Caco-2 (cell line): ENCODE measurements at regions not wholly inside any gene's neighbourhood (a gene's known extent, or its start where the extent isn't known, plus 50 kb on each side); places are given as distances from the start of the nearest gene placed in this dataset.

Source experiments
- BruUV-seq: library from RNA; stranded (reverse); fragments of 400-500 nt; replicated peaks from 2 replicates; lab custom pipeline; 2021; lab: Mats Ljungman, UMichigan
- CTCF ChIA-PET: fragments of 300-600 bp; sonication (Branson Sonifier 250); formaldehyde crosslinking; loops from one replicate; lab custom pipeline; 2022; ENCODE audit warnings: antibody characterized with exemption; lab: Charles Lee
- POLR2A ChIA-PET: fragments of 300-600 bp; sonication (Branson Sonifier 250); formaldehyde crosslinking; loops from one replicate; lab custom pipeline; 2022; ENCODE audit warnings: antibody characterized with exemption; lab: Charles Lee
- DNase-seq, 2 experiments: peaks; one replicate each; pipeline versions ENCODE4 v3.0.0 to v3.0.0-alpha.2; 2020 to 2022
- H3K27me3 ChIP-seq: replicated peaks from 2 replicates; pipeline ENCODE4 v1.6.0; 2011; ENCODE audit warnings: low read length; ENCODE audit not compliant: control insufficient read depth, insufficient read depth
- H3K36me3 ChIP-seq: 2 replicates; pipeline ENCODE4 v1.5.1; 2011; ENCODE audit warnings: low read length; ENCODE audit not compliant: control insufficient read depth, insufficient read depth
- H3K4me1 ChIP-seq: fragments of 250-450 bp; sonication (Bioruptor Pico); 2 replicates; pipeline ENCODE4 v1.5.1; 2020; ENCODE audit warnings: mild to moderate bottlenecking
- H3K4me3 ChIP-seq: 2 replicates; pipeline ENCODE4 v1.5.1; 2011; ENCODE audit warnings: low read depth, mild to moderate bottlenecking, control low read depth, low read length
- H3K9me3 ChIP-seq: fragments of 250-450 bp; sonication (Bioruptor Pico); 2 replicates; pipeline ENCODE4 v1.5.1; 2020; ENCODE audit warnings: mild to moderate bottlenecking, moderate library complexity
- H3K27ac Mint-ChIP-seq: one replicate; pipeline ENCODE4 v1.8.0; 2022; ENCODE audit warnings: mixed read lengths; ENCODE audit not compliant: unreplicated experiment
- H3K27me3 Mint-ChIP-seq: one replicate; pipeline ENCODE4 v1.8.0; 2022; ENCODE audit warnings: mixed read lengths; ENCODE audit not compliant: insufficient read depth, unreplicated experiment
- H3K36me3 Mint-ChIP-seq: one replicate; pipeline ENCODE4 v1.8.0; 2022; ENCODE audit warnings: mild to moderate bottlenecking, mixed read lengths; ENCODE audit not compliant: insufficient read depth, unreplicated experiment
- H3K4me1 Mint-ChIP-seq: one replicate; pipeline ENCODE4 v1.8.0; 2022; ENCODE audit warnings: low read depth, mixed read lengths; ENCODE audit not compliant: unreplicated experiment
- H3K4me3 Mint-ChIP-seq: one replicate; pipeline ENCODE4 v1.8.0; 2022; ENCODE audit warnings: mild to moderate bottlenecking, moderate library complexity, mixed read lengths; ENCODE audit not compliant: unreplicated experiment
- H3K9me3 Mint-ChIP-seq: one replicate; pipeline ENCODE4 v1.8.0; 2022; ENCODE audit warnings: mixed read lengths; ENCODE audit not compliant: unreplicated experiment
- CTCF ChIP-seq, 2 experiments: fragments of 200-600 bp in 1 of 2; IDR thresholded peaks; 1 replicate in 1 of 2; 2 replicates in 1 of 2; pipeline versions ENCODE4 v1.5.1 to v1.8.0; 2011 to 2022; ENCODE audit warnings: antibody characterized with exemption in 1 of 2, control low read depth in 1 of 2, inconsistent platforms in 1 of 2, low read depth in 1 of 2, low read length in 1 of 2, mild to moderate bottlenecking in 1 of 2, moderate library complexity in 1 of 2; ENCODE audit not compliant: insufficient read depth in 1 of 2, severe bottlenecking in 1 of 2, unreplicated experiment in 1 of 2
- intact Hi-C: fragments of 100-400 bp; cut with micrococcal nuclease; formaldehyde crosslinking; loops from one replicate; pipeline ENCODE4 v1.10.0; 2022; ENCODE audit not compliant: unreplicated experiment

GRCh38 chr7:93704217-93704616 is 129.7 kb upstream of the CALCR start:
- Histone ChIP-seq H3K27me3 (no peaks in the 10 kb centered on the region), H3K4me1 (no peaks in the 10 kb centered on the region), H3K9me3 (no peaks in the 10 kb centered on the region), H3K4me3 (no peak overlapping the region), H3K36me3 (no peaks in the 10 kb centered on the region)
- intact Hi-C loops, result no loop called here
- no peak for DNase-seq
- no peak overlapping the region for H3K27ac Mint-ChIP-seq
- H3K4me1 Mint-ChIP-seq, result no peaks in the 10 kb centered on the region
- H3K4me3 Mint-ChIP-seq, result no peak overlapping the region
- no peak for TF ChIP-seq CTCF (IDR thresholded peaks at IDR 0.05; ENCODE audit: insufficient read depth in 1 of 2, low read depth in 1 of 2, low read length in 1 of 2, severe bottlenecking in 1 of 2, unreplicated experiment in 1 of 2)
- H3K27me3 Mint-ChIP-seq, result no peaks in the 10 kb centered on the region
- ChIA-PET CTCF (no interaction called here), POLR2A (no interaction called here)
- BruUV-seq, result no TSS peak
- H3K36me3 Mint-ChIP-seq, result no peaks in the 10 kb centered on the region
- no peaks in the 10 kb centered on the region for H3K9me3 Mint-ChIP-seq

GRCh38 chr7:93697901-93698300 is 123.4 kb upstream of the CALCR start:
- no peak overlapping the region for H3K27ac Mint-ChIP-seq
- no peaks in the 10 kb centered on the region for H3K9me3 Mint-ChIP-seq
- ChIA-PET POLR2A (no interaction called here), CTCF (interaction anchor here (1.1 kb wide), 1 partner anchor 18 kb away, joined by 3 read pairs; no protein-coding TSS in a partner anchor)
- H3K36me3 Mint-ChIP-seq, result no peaks in the 10 kb centered on the region
- no peak for TF ChIP-seq CTCF (IDR thresholded peaks at IDR 0.05; ENCODE audit: insufficient read depth in 1 of 2, low read depth in 1 of 2, low read length in 1 of 2, severe bottlenecking in 1 of 2, unreplicated experiment in 1 of 2)
- no peak overlapping the region for H3K4me3 Mint-ChIP-seq
- H3K27me3 Mint-ChIP-seq, result no peaks in the 10 kb centered on the region
- H3K27me3 ChIP-seq, result no peaks in the 10 kb centered on the region; the same call in 1 of the 2 replicates
- H3K36me3 ChIP-seq, result no peaks in the 10 kb centered on the region
- H3K4me1 Mint-ChIP-seq, result no peaks in the 10 kb centered on the region
- no peak for DNase-seq
- intact Hi-C loops, result no loop called here
- H3K4me3 ChIP-seq, result no peak overlapping the region
- no TSS peak for BruUV-seq
- no peaks in the 10 kb centered on the region; the same call in 1 of the 2 replicates for H3K4me1 ChIP-seq
- no peaks in the 10 kb centered on the region for H3K9me3 ChIP-seq

- no TSS peak for BruUV-seq
- no peaks in the 10 kb centered on the region; the same call in 1 of the 2 replicates for H3K4me1 ChIP-seq
- TF ChIP-seq CTCF (IDR thresholded peaks at IDR 0.05; ENCODE audit: insufficient read depth in 1 of 2, low read depth in 1 of 2, low read length in 1 of 2, severe bottlenecking in 1 of 2, unreplicated experiment in 1 of 2), result no peak
- Mint-ChIP-seq H3K27ac (no peak overlapping the region), H3K4me1 (no peaks in the 10 kb centered on the region), H3K9me3 (no peaks in the 10 kb centered on the region), H3K36me3 (no peaks in the 10 kb centered on the region), H3K4me3 (no peak overlapping the region), H3K27me3 (no peaks in the 10 kb centered on the region)
- POLR2A ChIA-PET, result no interaction called here
- intact Hi-C loops, result no loop called here
- CTCF ChIA-PET, result no interaction called here
- no peaks in the 10 kb centered on the region for H3K9me3 ChIP-seq
- H3K4me3 ChIP-seq, result no peak overlapping the region
- DNase-seq, result no peak
- no peaks in the 10 kb centered on the region; the same call in 1 of the 2 replicates for H3K27me3 ChIP-seq
- H3K36me3 ChIP-seq, result no peaks in the 10 kb centered on the region
Measured at GRCh38 chr7:93693796-93694195, 119.3 kb upstream of the CALCR start.
